ENCODE measurements at regions not wholly inside any gene's neighbourhood (a gene's known extent, or its start where the extent isn't known, plus 50 kb on each side); places are given as distances from the start of the nearest gene placed in this dataset.

GRCh38 chr3:177579419-177579818 lies 382.1 kb upstream of the TBL1XR1 start:
- DNase-seq = no peak

- DNase-seq = no peak
Measured at GRCh38 chr3:177580437-177580836, 383.2 kb upstream of the TBL1XR1 start.

DNA sequence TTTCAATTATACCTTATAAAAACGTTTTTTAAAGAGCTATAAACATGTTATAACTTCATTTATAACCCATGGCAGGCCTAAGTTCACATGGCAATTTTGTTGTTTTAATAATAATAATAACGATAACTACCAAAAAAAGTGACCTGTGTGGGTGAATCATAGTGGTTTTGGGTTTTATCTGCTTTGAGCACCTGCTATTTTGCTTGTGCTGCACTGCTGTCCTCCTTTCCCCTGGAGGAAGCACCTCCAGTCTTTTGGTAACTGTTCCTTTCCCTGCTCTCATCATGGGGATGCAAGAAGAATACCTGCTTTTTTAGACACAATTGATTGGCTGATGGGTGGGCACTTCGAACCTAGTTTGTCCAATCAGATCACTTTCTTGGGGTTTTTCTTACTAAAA lies 388.0 kb upstream of the TBL1XR1 start:
- DNase-seq = no peak

DNA sequence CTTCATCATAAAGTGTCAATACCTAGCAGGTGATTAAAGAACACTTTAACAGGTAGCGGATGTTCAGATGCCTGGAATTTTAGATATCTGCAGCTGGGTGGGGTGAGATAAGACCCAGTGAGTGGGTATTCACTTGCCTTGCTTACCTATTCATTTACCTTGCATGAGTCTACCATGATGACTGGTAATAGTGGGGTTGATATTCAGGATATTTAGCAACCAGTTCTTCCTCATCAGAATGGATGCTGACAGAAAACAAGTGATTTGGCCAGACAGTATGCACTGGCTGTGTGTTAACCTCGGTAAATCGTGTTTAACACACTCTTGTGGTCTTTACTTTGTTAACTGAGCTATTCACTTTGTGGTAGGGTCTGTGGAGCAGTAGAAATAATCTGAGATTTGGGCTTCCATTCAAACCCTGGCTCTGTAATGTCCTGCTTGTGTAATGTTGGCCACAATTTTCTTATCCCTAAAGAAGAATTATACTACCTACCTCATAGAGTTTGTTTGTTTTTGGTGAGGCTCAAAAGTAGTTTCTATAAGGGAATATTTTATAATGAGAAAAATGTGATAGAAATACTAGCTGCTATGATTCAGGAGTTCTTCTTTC lies 391.9 kb upstream of the TBL1XR1 start:
- no peak for DNase-seq

GRCh38 chr3:177589911-177590381 lies 392.7 kb upstream of the TBL1XR1 start:
- no peak for DNase-seq

DNA sequence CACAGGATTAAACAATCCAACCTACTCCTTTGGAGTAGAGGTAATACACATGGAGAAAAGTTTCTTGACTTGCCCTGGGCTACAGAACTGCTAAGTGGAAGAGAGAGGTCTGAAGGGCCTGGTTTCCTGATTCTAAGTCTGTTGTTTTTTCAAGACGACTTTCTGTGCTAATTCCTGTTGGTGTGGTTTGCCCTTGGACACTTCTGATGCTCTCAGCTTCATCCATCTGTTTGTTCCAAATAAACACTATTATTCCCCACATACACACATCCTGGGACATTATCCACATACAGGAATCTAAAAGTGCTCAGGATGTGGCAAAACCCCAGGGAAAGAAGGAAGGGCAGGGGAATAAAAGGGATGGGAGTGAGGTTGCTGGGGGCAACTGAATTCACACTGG lies 393.5 kb upstream of the TBL1XR1 start:
- no peak for DNase-seq

GRCh38 chr3:177591379-177591778 lies 394.1 kb upstream of the TBL1XR1 start:
- no peak for DNase-seq

DNA sequence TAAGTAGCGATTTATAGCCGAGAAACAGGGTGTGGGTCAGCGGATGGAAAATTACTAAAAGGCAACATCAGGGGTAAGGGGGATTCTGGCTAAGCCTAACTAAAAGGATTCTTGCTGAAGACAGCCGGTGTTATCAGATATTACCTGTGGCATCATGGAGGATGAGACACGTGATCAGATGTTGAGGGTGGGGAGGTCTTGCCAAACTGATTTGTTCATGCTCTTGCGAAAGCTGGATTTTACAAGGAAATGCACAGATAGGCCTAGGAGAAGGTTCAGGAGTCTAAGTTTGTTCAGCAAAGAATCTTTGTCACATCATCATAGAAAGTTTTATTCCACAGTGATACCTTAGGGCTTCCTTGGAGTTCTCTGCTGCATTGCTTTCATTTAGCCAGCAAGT lies 396.8 kb upstream of the TBL1XR1 start:
- no peak for DNase-seq

DNA sequence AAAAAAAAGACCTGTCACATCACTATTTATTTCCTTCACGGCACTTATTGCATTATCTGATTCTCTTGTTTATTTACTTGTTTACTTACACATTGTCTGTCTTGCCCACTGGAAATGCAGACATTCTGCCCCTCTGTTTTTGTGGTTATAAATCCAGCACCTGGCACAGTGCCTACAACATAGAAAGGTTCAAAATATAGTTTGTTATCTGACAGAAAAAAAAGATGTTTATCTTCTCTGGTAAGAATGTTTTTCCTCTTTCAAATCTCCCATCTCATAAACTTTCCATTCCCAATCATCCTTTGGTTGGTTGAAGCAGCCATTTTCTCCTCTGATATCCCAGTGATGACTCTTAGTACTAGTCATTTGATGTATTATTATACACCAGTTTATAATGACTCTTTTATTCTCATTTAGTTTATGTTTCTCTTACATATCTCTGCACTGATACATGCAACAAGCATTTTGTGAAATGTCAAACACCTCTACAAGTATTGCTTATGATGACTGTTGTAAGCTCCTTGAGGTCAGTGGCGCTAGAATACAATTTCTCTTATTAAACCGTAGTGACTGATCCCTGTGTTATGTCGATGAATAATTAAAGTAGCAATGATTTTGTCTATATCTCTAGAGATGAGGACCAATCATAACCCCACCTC lies 398.4 kb upstream of the TBL1XR1 start:
- DNase-seq = no peak

- no peak for DNase-seq
Measured at GRCh38 chr3:177596248-177596815, 399.1 kb upstream of the TBL1XR1 start.

GRCh38 chr3:177596816-177597271 lies 399.6 kb upstream of the TBL1XR1 start:
- DNase-seq = no peak

DNA sequence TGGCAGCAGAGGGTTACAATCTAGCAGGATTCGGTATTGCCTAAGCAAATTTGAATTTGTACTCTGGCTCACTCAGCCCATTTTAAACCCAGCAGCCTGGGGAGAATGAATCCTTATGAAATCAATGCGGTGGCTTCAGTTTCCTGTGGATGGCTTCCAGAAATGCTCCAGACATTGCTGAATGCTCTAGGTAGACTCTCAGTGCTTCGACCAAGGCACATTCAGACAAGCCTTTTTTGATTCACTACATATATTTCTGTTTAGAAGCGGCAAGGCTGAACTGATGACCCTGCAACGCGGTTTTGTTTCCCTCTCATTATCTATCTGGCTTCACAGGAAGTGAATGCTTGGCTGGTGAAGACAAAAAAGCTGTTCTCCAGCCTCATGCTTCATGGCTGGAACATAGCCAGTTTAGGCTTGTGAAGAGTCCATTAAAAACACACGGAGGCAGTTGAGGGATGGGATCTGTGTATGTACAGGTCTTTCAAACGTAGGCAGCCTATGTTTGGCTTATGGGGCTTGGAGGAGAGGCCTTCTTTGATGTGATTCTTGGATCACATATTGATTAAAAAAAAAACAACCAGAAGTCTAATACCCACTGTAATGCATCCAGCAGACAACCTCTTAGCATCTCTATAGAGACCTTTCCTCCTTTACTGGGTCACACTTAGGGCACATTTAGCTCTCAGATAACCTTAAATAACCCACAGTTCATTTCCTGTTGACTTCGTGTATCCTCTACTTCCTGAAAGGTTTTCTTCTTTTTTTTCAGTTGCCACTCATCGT lies 400.2 kb upstream of the TBL1XR1 start:
- no peak for DNase-seq

GRCh38 chr3:177598097-177598833 lies 401.0 kb upstream of the TBL1XR1 start:
- no peak for DNase-seq

- DNase-seq = no peak
Measured at GRCh38 chr3:177599326-177599725, 402.0 kb upstream of the TBL1XR1 start.

- DNase-seq = no peak
Measured at GRCh38 chr3:177599837-177600236, 402.6 kb upstream of the TBL1XR1 start.

DNA sequence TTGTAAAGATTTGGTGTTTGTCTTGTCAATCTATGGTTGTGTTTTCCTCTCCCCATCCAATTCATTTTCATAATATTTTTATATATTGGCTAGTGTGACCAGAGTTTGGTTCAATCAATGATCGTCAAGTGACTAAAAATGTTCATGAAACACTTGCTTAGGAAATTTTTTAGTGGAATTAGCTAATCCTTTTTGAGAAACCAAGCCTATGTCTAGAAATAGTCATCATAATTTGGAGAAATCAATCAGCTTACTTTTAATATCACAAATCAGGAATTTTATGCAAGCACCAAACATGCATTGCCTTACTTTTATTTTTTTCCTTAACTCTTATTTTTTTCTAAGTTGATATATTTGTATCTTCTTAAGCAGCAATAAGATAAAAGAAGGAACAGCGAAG lies 403.1 kb upstream of the TBL1XR1 start:
- DNase-seq = no peak

- no peak for DNase-seq
Measured at GRCh38 chr3:177601152-177601551, 403.9 kb upstream of the TBL1XR1 start.

GRCh38 chr3:177602601-177603147 lies 405.4 kb upstream of the TBL1XR1 start:
- no peak for DNase-seq

DNA sequence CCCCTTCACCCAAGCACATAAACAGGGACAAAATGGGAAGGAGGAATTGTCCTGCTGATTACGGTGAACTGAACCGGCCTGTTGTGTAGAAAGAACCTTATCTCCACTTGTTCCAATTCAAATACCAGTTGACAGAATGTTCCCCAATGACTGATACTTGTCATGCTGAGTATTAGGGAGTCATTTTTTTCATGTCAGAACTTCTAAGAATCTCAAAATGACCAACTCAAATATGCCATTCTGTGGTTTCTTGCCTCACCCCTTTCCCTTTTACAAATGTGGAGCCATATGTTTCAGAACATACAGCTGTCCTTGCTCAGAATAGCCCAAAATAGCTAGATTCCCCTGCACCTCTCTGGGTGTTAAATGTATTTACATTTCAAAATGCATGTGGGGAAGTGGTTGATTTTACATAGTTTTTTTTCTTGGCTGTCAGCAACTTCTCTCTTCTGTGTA lies 405.9 kb upstream of the TBL1XR1 start:
- DNase-seq = no peak

GRCh38 chr3:177604181-177604580 lies 406.9 kb upstream of the TBL1XR1 start:
- DNase-seq = no peak

DNA sequence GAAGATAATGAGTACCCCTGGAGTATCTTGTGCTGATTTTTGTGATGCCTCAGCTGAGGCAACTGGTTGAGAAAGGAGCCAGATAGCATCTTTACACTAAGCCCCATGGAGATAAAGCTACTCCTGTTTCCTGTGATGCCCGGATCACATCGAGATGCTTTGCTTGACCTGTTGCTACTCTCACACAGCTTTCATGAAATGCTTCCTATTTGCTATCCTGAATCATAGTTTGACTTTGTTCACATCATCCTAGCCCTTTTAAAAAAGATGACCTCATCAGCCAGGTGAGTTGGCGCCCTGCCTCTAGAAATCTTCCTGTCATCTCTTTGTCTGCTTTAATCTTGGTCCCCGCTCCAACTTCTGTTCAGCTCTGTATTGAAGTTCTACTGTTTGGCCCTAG lies 409.6 kb upstream of the TBL1XR1 start:
- no peak for DNase-seq

- DNase-seq = no peak
Measured at GRCh38 chr3:177607589-177607988, 410.3 kb upstream of the TBL1XR1 start.

DNA sequence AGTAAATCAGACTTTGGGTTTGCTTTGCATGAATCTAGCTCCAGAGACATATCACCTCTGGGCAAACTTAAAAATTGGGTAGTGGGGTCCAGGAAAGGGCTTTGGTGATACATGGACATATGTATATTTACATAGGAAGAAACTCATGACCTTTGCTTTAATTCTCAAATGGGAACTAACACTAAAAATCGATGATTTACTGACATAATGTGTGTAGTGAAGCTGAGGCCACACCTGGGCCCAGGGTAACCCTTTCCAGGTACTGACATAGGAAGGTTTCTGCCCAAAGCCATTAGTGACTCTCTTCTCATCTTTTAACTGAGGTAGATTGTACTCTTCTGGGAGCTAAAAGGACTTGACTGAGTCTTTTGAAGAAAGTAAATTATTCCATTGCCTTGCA lies 411.2 kb upstream of the TBL1XR1 start:
- no peak for DNase-seq
